Activated T-cell treated with anti-CD3 and anti-CD28 coated beads, Interleukin-2, amount 50 U/mL, for 72 hours (primary cell): ENCODE measurements at regions not wholly inside any gene's neighbourhood (a gene's known extent, or its start where the extent isn't known, plus 50 kb on each side); places are given as distances from the start of the nearest gene placed in this dataset.

Experiments used
- ATAC-seq, 2 donors: fragments of 150-1000 bp; cut with Tn5 transposase; replicated peaks in 1 of 2; 2 replicates each; pipeline ENCODE4 v1.10.0; 2021; ENCODE audit warnings: moderate library complexity in 2 of 2, mild to moderate bottlenecking in 1 of 2
- DNase-seq, 2 donors: peaks; one replicate each; pipeline ENCODE4 v3.0.0; 2021 to 2022; ENCODE audit warnings: mixed read lengths in 1 of 2
- H3K27ac Mint-ChIP-seq: one replicate; pipeline ENCODE4 v1.8.0; 2022; ENCODE audit warnings: mild to moderate bottlenecking, moderate library complexity, mixed read lengths
- H3K27me3 Mint-ChIP-seq: one replicate; pipeline ENCODE4 v1.8.0; 2022; ENCODE audit warnings: low read depth, mixed read lengths
- H3K36me3 Mint-ChIP-seq, 2 donors: one replicate each; pipeline ENCODE4 v1.8.0; 2022; ENCODE audit warnings: mixed read lengths in 2 of 2, mild to moderate bottlenecking in 1 of 2; ENCODE audit not compliant: insufficient read depth in 2 of 2
- H3K4me1 Mint-ChIP-seq: one replicate; pipeline ENCODE4 v1.8.0; 2022; ENCODE audit warnings: low read depth, mixed read lengths
- H3K4me3 Mint-ChIP-seq, 2 donors: one replicate each; pipeline ENCODE4 v1.8.0; 2022; ENCODE audit warnings: mild to moderate bottlenecking in 2 of 2, mixed read lengths in 2 of 2, moderate library complexity in 2 of 2
- H3K9me3 Mint-ChIP-seq, 2 donors: one replicate each; pipeline ENCODE4 v1.8.0; 2022; ENCODE audit warnings: mixed read lengths in 2 of 2

DNA sequence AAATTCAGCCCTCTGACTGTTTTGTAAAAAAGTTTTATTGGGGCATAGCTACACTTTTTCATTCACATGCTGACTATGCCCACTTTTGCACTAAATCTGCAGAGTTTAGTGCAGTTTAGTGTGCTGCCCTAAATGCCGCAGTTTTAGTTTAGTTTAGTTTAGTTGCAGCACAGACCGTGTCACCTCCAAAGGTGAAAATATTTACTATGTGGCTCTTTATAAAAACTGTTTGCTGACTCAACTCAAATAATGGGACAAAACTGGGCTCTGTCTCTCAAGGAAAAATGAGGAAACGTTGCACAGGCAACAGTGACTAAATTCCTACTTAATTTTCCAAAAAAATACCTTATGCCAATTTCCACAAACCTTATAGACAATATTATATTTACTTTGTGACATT is 314.2 kb downstream of the C4orf33 start:
- Mint-ChIP-seq H3K4me1 (no peaks in the 10 kb centered on the region), H3K27me3 (no peaks in the 10 kb centered on the region), H3K9me3 (no peaks in the 10 kb centered on the region), H3K36me3 (no peaks in the 10 kb centered on the region), H3K27ac (no peak overlapping the region), H3K4me3 (no peak overlapping the region)
- DNase-seq (no peak), ATAC-seq (no peak)

DNA sequence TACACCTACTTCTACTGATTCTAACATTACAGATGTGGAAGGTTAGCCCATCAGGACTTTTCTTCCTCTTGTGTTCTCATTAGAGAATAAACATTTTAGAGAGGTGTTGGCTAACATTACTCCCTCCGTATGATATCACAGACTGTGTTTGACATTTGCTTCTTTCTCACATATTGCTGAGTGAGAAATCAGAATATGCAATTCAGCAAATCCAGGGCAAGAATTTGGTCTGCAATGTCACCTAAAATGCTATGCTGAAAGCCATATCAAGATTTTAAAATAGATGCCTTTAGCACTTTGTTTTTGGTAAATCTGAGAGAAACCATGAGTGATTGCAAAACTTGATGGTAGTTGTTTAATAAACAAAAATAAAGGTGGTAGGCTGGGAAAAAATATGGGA is 319.1 kb downstream of the C4orf33 start:
- H3K27ac Mint-ChIP-seq: no peak overlapping the region
- DNase-seq: no peak
- ATAC-seq: no peak
- H3K27me3 Mint-ChIP-seq: no peaks in the 10 kb centered on the region
- H3K4me1 Mint-ChIP-seq: no peaks in the 10 kb centered on the region
- no peak overlapping the region for H3K4me3 Mint-ChIP-seq
- no peaks in the 10 kb centered on the region for H3K36me3 Mint-ChIP-seq
- H3K9me3 Mint-ChIP-seq: peaks cover 0 to 2% of the 10 kb centered on the region in 2 donors

DNA sequence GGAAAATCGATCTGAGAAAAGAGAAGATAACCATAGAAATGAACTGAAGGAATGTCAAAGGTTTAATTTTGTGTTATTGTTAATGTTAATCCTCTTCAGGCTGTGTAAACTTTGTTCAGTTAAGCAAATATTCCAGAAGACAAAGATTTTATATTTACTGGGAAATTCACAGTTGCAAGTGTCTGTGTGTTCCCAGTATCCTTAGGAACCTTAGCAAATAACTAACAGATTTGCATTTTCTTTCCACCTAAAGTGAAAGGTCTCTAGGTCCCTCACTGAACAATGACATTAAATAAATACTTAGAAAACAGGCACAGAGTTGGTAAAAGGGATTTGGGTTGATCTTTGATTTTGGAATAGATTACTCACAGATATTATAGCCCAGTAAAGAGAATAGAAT is 324.7 kb downstream of the C4orf33 start:
- Mint-ChIP-seq H3K27ac (no peak overlapping the region), H3K9me3 (peaks cover 0 to 2% of the 10 kb centered on the region in 2 donors), H3K27me3 (no peaks in the 10 kb centered on the region), H3K4me3 (no peak overlapping the region), H3K36me3 (no peaks in the 10 kb centered on the region), H3K4me1 (no peaks in the 10 kb centered on the region)
- ATAC-seq (no peak), DNase-seq (no peak)

DNA sequence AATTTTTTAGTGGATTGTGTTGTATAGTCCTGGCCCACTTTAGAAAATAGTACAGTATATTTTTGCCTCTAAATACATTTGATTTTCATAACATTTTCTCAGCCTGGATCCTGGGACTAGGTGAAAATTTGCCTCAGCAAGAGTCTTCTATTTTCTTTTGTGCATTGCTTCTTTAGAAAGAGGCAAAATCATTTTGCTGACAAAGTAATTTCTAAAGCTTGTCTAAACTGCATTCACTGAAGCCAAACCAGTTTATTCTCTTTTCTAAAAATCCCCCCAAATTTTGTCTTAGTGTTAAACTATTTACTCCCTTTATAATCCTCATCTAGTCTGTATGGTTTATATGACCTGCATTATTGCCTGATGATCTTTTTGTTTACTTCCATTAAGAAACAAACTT is 326.3 kb downstream of the C4orf33 start:
- no peaks in the 10 kb centered on the region for H3K4me1 Mint-ChIP-seq
- ATAC-seq (no peak), DNase-seq (no peak)
- no peaks in the 10 kb centered on the region for H3K9me3 Mint-ChIP-seq
- no peaks in the 10 kb centered on the region for H3K27me3 Mint-ChIP-seq
- no peak overlapping the region for H3K4me3 Mint-ChIP-seq
- no peaks in the 10 kb centered on the region for H3K36me3 Mint-ChIP-seq
- no peak overlapping the region for H3K27ac Mint-ChIP-seq

DNA sequence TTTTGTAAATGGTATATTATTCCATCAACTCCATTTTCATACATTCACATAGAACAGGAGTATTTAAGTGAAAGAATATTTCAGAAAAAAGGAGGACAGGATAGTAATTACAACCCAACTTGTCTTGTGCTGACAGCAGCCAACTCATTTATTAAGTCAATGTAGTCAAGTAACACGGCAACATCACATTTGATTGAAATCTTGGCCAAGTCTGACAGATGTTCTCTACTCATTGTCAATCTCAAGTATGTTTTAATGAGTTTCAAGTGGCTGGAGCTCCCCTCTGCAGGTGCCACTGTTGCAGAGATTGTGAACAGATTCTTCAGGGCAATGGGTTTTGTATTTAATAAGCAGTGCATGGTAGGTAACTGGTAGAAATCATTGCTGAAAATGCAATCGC is 332.5 kb downstream of the C4orf33 start:
- H3K27ac Mint-ChIP-seq: no peak overlapping the region
- no peak overlapping the region for H3K4me3 Mint-ChIP-seq
- no peak for ATAC-seq
- no peaks in the 10 kb centered on the region for H3K36me3 Mint-ChIP-seq
- no peaks in the 10 kb centered on the region for H3K4me1 Mint-ChIP-seq
- no peak for DNase-seq
- H3K9me3 Mint-ChIP-seq: no peaks in the 10 kb centered on the region
- H3K27me3 Mint-ChIP-seq: no peaks in the 10 kb centered on the region

DNA sequence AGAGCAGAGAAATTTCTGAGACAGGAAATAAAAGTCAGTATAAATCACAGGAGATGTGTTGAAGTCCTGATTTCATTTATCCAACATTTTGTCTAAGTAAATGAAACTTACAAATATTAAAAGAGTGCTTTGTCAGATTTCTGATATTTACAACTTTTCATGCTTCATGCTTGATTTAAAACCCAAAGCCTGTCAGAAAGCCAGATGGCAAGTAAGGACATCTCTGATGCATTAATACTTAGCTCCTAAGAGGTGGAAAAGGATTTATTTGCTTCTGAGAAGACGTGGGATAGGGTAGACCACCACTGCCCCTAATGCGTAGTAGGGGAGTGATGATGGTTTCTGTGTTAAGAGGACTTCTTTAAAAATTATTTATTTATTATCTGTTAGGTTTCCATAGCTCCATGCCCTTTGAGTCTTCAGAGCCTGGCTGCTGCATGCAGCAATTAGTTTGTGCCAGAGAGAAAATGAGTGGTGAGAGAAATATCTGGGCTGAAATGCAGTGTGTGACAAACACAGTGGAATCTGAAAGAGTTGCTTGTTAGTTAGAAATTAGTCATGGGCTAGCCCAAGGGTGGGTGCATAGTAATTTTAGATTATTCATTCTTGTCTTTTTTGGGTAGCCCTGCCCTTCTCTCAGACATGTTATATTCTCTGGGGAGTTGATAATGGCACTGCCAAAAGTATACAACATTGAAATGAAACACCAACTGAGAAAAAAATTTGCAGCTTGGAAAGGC is 333.8 kb downstream of the C4orf33 start:
- Mint-ChIP-seq H3K27me3 (no peaks in the 10 kb centered on the region), H3K4me3 (no peak overlapping the region), H3K4me1 (no peaks in the 10 kb centered on the region), H3K9me3 (no peaks in the 10 kb centered on the region), H3K27ac (no peak overlapping the region), H3K36me3 (no peaks in the 10 kb centered on the region)
- ATAC-seq (no peak), DNase-seq (no peak)

DNA sequence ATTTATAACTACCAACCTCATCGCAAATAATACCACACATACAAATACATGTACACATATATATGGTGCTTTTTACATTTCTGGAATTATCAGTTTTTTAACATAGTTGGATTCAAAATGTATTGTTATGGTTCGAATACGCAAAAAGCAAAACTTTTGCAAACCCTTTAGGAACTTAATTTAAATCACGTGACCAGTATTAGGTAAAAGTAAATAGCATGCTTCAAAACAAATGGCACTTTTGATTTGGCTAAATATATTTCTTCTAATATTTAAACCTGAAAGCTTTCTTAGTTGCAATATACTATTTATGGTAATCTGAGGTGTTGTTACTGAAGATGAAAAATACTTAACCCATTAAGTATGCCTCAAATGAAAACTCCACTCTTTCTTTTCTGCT is 341.4 kb downstream of the C4orf33 start:
- DNase-seq (no peak), ATAC-seq (no peak)
- Mint-ChIP-seq H3K36me3 (no peaks in the 10 kb centered on the region), H3K4me3 (no peak overlapping the region), H3K27me3 (no peaks in the 10 kb centered on the region), H3K27ac (no peak overlapping the region), H3K4me1 (no peaks in the 10 kb centered on the region), H3K9me3 (no peaks in the 10 kb centered on the region)

DNA sequence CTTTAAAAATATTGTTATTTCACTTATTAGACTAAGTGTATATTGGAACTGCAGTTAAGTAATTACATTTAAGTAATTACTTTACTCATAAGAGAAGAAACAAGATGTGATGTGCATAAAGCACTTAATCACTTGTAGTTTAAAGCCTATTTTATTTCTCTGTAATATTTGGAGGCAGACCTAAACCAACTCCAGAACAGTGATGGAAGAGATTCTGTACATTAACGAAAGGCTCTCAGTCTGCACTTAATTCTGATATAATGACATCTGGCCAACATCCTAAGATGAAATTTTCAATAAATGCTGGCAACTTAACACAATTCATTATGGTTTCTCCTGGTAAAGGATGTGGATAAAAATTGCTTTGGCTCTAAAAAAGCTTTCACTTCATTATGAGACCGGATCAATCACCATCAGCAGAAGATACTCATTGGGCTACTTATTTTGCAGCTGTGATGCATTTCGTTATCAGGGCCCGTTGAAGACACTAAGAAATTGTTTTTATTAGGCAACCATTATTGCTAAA is 342.6 kb downstream of the C4orf33 start:
- ATAC-seq: no peak
- no peaks in the 10 kb centered on the region for H3K27me3 Mint-ChIP-seq
- no peak for DNase-seq
- H3K36me3 Mint-ChIP-seq: no peaks in the 10 kb centered on the region
- H3K9me3 Mint-ChIP-seq: no peaks in the 10 kb centered on the region
- H3K27ac Mint-ChIP-seq: no peak overlapping the region
- no peak overlapping the region for H3K4me3 Mint-ChIP-seq
- H3K4me1 Mint-ChIP-seq: no peaks in the 10 kb centered on the region

DNA sequence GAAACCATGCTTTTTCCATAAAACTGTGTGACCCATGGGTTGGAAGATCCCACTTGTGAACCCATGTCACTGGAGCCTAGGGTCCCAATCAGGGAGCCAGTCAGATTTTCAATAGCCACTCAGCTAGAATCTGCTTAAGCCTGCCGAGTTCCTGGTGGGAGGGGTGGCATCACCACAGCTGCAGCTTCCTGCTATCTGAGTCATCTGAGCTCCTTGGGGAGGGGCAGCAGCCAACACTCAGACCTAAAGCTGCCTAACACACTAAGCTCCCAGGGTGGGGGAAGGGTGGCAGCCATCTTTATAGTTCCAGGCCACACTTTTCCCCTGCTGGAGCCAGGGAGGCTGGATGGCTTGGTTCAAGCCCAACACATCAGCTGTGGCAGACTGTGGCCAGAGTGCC is 350.1 kb downstream of the C4orf33 start:
- Mint-ChIP-seq H3K4me1 (no peaks in the 10 kb centered on the region), H3K36me3 (no peaks in the 10 kb centered on the region), H3K27me3 (no peaks in the 10 kb centered on the region), H3K27ac (no peak overlapping the region), H3K4me3 (no peak overlapping the region), H3K9me3 (peaks cover 1 to 4% of the 10 kb centered on the region in 2 donors)
- ATAC-seq (no peak), DNase-seq (no peak)

DNA sequence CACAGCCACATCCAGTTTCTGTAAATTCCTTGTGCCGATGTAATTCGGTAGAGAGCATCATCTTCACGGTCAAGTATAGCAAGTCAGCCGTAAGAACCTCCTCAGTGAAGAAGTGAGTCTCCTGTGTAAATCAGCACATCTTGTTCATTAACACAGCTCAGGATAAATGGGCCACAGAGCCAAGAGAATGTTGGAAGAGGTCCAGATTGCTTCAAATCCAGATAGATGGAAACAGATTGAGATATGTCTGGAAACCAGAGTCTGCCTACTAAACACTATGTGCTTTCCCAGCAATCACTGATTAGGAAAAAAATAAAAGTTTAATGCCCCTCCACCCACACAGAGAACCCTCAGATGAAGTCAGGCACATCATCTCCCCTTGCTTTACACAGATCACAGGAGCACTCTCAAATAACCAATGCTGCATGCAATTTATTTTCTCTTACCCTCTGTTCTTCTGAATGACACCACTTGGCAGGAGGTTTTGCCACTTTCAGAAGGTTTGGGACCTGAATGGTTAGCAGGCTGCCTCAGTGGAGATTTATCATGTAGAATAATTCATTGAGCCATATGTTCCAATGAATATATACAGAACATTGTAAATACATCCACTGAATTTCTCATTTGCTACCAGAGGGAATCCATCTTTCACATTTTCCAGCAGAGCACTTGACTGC is 357.7 kb downstream of the C4orf33 start:
- H3K9me3 Mint-ChIP-seq: peaks cover 0 to 2% of the 10 kb centered on the region in 2 donors
- ATAC-seq (no peak), DNase-seq (no peak)
- H3K27ac Mint-ChIP-seq: no peak overlapping the region
- no peaks in the 10 kb centered on the region for H3K27me3 Mint-ChIP-seq
- no peaks in the 10 kb centered on the region for H3K36me3 Mint-ChIP-seq
- H3K4me1 Mint-ChIP-seq: no peaks in the 10 kb centered on the region
- H3K4me3 Mint-ChIP-seq: no peak overlapping the region

DNA sequence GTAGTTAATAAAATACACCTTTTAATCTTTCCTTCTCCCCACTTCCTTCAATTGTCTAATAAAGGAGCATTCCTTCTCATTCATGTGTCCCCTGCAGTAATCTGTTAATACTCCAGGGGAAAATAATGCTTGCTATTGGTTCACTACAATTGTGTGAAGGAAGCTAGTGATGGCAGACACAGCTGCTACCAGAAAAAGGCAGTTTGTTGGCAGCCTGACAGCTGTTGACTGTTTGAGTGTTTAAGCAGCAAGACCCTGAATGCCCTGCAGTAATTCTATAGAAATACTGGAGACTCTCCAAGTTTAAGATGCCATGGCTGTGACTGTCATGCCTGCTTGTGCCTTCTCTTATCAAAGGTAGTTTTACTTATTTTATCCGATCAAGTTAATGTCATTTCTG is 359.5 kb downstream of the C4orf33 start:
- no peaks in the 10 kb centered on the region for H3K9me3 Mint-ChIP-seq
- H3K4me1 Mint-ChIP-seq: no peaks in the 10 kb centered on the region
- no peak overlapping the region for H3K27ac Mint-ChIP-seq
- no peaks in the 10 kb centered on the region for H3K27me3 Mint-ChIP-seq
- ATAC-seq (no peak), DNase-seq (no peak)
- no peaks in the 10 kb centered on the region for H3K36me3 Mint-ChIP-seq
- H3K4me3 Mint-ChIP-seq: no peak overlapping the region

DNA sequence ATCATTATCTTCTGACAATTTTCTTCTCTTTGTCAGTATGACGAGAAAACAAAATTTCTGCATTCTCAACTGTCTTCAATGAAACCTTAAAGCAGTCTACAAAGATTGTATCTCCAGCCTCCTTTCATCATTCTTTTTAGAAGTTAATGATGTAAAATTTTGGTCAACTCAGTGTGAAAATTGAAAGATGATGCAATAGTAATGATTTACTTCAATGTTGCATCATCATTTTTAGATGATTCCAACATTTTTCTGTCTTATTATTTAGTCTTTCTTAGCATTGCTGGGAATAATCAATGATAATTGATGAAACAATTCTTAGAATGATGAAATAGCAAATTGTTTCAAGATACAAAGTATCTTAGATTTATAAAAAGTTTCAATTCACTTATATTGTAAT is 372.7 kb downstream of the C4orf33 start:
- no peaks in the 10 kb centered on the region for H3K36me3 Mint-ChIP-seq
- no peaks in the 10 kb centered on the region for H3K27me3 Mint-ChIP-seq
- H3K27ac Mint-ChIP-seq: no peak overlapping the region
- peaks cover 4 to 7% of the 10 kb centered on the region in 2 donors for H3K9me3 Mint-ChIP-seq
- DNase-seq (no peak), ATAC-seq (no peak)
- H3K4me3 Mint-ChIP-seq: no peak overlapping the region
- no peaks in the 10 kb centered on the region for H3K4me1 Mint-ChIP-seq

DNA sequence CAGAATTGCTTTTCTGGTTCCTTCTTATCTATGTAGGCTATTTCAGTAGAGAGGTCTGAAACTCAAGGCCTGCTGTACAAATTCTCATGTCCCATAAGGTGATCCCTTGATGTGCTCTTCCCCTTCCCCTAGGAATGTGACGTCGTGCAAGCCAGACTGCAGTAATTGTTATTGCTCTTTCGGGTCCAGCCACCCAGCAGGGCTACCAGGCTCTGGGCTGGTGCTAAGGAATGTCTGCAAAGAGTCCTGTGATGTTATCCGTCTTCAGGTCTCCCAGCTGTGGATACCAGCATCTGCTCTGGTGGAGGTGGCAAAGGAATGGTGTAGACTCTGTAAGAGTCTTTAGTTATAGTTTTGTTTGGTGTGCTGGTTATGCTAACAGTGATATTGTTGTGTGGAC is 378.7 kb downstream of the C4orf33 start:
- no peaks in the 10 kb centered on the region for H3K27me3 Mint-ChIP-seq
- H3K4me3 Mint-ChIP-seq: no peak overlapping the region
- H3K4me1 Mint-ChIP-seq: no peaks in the 10 kb centered on the region
- no peak for ATAC-seq
- peaks cover 13 to 14% of the 10 kb centered on the region in 2 donors for H3K9me3 Mint-ChIP-seq
- no peak overlapping the region for H3K27ac Mint-ChIP-seq
- peaks cover 0 to 4% of the 10 kb centered on the region in 2 donors for H3K36me3 Mint-ChIP-seq
- DNase-seq: no peak

DNA sequence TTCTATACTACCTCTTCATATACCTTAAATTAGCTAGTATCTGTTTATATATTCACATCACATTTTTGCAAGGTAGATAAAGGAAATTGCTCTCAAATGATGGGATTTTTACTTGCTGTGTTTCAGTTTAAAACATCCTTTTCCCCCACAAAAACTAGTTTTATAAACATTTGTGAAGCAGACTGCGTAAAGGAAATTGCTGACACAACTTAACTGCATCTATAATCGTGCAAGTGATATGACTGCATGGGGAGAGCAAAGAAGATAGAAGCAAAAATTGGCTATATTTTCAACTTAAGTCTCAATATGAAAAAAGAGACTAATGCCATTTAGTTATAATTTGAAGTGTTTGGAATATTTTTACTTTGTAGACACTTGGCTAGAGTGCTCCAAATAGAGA is 385.2 kb downstream of the C4orf33 start:
- ATAC-seq (no peak), DNase-seq (no peak)
- Mint-ChIP-seq H3K36me3 (no peaks in the 10 kb centered on the region), H3K27me3 (no peaks in the 10 kb centered on the region), H3K4me3 (no peak overlapping the region), H3K27ac (no peak overlapping the region), H3K9me3 (peaks cover 0 to 1% of the 10 kb centered on the region in 2 donors), H3K4me1 (no peaks in the 10 kb centered on the region)
